ENCODE measurements at regions not wholly inside any gene's neighbourhood (a gene's known extent, or its start where the extent isn't known, plus 50 kb on each side); places are given as distances from the start of the nearest gene placed in this dataset.
"Not testable (repeated sequence)": the region's sequence is repeated elsewhere in the genome, so short reads cannot be mapped to it uniquely, and the experiment has no call there.

DNA sequence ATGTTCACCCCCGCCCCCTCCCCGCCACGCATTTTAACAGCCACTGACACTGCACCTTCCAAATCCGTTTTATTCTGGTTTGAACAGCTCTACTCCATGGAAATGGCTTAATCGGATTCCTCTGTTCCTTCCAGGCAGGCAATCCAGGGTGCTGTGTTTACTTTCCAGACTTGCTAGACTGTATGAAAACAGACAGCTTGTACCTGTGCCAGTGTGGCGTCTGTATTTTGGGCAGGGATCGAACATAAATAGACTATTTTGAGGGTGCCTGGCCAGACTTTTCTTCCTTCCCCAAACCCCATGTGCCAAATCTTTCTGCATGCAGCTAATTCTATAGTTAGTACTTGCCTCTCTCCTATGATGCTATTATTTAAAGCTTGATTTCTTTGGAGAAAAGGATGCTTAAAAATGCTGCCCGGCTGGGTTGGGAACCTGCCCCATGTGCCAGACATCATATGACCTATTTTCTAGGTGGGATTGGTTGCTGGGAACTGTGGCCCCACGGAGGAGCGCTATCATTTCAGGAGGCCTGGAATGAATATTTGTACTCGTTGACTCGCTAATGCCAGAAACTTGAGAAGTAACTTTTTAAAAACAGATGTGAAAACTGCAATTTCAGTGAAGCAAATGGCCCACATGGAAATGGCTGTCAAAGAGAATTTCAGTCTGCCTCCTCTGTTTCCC is 814.8 kb downstream of the BRD1 start:
- DNase-seq: no peak

- no peak for DNase-seq
Measured at GRCh38 chr22:49011769-49012648, 815.7 kb downstream of the BRD1 start.

GRCh38 chr22:49011379-49011768 is 816.3 kb downstream of the BRD1 start:
- no peak for DNase-seq

- DNase-seq: no peak
Measured at GRCh38 chr22:49010901-49011300, 816.8 kb downstream of the BRD1 start.

- no peak for DNase-seq
Measured at GRCh38 chr22:49010070-49010863, 817.4 kb downstream of the BRD1 start.

DNA sequence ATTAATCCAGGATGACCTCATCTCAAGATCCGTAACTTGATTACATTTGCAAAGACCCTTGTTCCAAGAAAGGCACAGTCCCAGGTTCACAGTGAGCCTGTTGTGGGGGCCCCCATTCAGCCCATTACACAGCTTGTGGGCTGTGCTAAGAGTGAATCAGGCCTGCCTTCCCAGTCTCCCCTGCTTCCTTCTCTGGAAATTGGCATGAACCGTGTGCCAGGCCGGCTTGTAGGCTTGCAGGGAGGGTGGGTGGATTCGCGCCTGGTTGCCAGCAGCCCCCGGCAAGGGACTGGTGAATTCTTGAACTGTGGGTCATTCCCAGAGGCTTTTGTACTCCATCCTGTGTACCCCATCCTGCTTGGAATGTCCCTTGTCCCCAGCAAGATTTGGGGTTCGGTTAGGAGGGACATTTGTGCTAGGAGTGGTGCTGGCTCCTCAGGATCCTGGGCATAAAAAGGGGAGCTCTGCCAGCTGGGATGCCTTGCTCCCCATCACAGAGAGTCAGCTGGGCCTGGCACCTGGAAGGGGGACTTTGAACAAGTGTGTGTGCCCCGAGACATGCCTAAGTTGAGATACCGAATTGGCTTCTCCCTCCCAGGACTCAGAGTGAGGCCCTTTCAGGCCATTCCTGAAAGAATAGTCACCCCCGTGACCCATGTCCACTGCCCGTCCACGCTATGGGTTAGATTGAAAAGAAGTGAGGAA is 818.2 kb downstream of the BRD1 start:
- DNase-seq: no peak

DNA sequence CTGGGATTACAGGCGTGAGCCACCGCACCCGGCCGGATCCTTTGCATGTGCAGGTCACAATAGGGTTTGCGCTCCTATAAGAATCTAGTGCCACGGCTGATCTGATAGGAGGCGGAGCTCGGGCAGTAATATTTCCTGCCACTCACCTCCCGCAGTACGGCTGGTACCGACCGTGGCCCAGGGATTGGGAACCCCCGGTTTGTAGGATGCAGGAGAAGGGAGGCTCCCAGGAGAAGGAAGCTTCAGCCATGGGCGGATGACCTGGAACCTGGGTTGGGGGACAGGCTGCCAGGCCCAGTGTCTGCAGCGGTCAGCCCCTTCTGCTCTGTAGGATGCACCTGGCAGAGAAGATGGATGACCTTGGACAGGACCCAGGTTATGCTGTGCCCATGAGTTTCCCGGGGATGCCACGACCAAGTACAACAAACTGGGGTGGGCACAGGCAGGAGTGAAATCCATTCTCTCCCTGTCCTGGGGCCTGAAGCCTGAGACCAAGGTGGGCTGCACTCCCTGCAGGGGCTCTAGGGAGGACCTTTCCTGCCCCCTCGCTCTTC is 818.9 kb downstream of the BRD1 start:
- no peak for DNase-seq

DNA sequence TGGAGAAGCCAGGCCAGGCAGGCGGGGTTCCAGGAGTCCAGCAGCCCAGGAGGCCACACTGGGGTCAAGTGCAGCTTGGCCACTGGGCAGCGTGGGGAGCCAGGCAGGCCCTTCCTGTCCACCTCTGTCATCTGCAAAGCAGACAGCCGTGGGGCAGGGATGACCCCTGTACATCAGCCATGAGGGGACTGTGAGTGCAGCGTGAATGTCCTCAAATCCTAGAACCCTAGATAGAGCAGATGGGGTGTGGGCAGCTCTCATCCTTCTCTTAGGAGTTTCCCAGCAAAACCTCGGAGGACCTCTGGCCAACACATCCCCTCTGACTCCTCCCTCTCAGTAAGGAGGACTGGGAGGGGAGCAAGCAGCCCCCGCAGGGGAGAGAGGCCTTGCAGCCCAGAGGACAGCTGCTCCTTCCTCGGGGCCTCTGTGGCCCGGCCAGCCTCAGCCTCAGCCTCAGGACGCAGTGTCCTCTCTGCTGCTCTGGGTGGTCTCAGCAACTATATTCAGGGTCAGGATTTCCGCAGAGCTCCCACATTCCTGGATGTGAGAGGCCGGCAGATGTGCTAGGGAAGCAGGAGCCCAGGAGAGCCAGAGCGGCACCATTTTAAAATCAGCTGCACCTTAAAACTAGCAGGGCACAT is 820.5 kb downstream of the BRD1 start:
- no peak for DNase-seq

- no peak for DNase-seq
Measured at GRCh38 chr22:49006207-49007012, 821.3 kb downstream of the BRD1 start.

DNA sequence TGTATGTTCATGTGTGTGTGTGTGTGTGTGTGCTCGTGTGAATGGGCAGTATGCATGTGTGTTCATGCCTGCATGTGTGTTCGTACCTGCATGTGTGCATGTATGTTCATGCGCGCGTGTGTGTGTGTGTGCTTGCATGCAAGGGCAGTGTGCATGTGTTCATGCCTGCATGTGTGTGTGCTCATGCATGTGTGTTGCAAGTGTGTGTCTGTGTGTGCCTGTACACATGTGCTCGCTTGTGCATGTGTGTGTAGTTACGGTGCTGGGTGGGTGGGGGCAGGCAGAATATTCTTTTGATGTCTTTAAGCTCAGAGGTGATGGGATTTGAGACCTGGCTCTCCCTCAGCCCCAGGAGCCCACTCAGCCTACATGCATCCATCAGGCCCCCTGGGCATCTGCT is 822.1 kb downstream of the BRD1 start:
- no peak for DNase-seq

DNA sequence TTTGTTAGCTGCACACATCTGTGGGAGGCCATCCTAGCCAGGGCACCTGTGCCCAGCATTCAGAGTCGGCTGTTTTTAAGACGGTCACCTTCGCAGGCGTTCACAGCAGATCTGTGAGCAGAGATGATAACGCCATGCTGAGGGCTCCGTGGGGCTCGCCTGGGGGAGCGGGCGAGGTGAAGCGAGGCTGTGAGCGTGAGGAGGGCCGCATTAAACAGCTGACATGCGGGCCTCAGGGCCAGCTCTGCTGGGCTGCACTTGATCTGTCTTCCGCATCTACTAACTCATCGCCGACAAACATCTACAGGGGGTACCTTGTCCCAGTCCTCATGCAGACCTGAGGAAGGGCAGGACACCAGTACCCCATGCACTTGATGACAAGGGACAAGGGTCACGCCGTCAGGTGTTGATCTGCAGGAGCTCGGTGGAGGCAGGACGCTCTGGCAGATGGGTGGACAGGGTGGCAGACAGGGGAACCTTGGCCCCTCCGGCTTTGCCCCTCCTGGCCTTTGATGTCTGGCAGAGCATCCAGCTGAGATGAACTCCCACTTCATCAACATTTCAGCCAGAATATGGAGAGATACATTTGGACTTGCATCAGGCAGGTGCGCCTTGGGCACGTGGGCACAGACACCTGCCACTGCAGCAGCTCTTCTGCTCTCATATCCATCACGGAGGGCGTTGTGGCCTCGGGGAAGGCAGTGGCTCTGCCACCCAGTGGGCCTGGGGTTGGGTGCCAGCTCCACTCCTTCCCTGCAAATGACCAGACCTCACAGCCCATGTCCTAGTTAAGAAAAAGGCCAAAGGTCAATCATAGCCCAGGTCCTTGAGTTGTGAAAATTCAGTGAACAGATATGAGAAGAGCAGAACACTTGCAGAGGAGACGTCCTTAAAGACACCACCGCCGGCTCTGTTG is 822.9 kb downstream of the BRD1 start:
- no peak for DNase-seq

GRCh38 chr22:48997605-48998004 is 830.1 kb downstream of the BRD1 start:
- DNase-seq: not testable (repeated sequence)

GRCh38 chr22:48993655-48994054 is 834.0 kb downstream of the BRD1 start:
- DNase-seq: no peak

DNA sequence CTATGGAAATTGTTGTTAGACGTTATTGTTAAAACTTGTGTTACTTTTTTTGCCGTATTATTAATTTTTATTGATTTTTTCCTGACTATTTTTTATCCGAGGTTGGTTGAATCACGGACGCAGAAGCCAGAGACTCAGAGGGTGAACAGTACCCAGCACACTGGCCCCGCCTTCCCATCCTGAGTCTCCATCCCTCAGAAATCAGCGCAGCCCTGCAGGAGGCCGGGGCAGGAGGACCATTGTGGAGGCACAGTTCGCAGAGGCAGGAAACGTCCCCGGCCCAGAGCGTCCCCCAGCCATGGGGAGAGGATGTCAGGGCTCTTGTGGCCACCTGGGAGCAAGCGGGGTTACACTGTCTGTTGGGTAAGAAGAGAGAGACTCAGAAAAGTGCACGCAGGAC is 843.0 kb downstream of the BRD1 start:
- DNase-seq: no peak

- no peak for DNase-seq
Measured at GRCh38 chr22:48982321-48982905, 845.3 kb downstream of the BRD1 start.

DNA sequence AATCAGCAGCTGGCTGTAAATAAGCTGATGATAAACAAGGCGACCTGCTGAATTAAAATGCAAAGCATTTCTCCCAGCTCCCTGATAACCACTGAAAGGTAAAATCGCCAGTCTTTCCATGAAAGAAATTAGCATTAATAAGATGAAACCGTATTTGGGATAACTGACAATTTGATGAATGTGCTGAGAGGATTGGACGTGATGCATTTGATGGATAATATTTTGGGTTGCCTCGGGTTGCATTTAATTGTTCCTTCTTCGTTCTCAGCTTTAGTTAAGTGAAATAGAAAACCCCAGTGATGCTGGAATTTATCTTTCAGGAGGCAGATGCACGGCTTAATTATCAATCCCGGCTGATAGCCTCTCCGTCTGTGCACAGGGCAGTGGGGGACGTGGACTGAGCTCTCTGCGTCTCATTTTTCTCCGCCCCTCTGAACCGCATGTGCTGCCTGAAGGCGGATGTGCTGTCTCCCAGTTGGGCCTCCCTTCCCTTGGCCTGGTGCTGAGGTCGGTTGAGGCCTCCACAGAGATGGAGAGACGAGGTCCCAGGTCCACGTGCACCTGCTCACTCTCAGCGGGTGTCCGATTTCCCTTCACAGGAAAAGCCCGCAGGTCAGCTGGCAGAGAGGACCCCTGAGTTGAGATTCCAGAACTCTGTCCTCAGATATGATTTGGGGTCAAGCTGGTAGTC is 846.2 kb downstream of the BRD1 start:
- DNase-seq: no peak

- no peak for DNase-seq
Measured at GRCh38 chr22:48980918-48981317, 846.8 kb downstream of the BRD1 start.

- DNase-seq: no peak
Measured at GRCh38 chr22:48980409-48980808, 847.3 kb downstream of the BRD1 start.
